ENCODE measurements at regions not wholly inside any gene's neighbourhood (a gene's known extent, or its start where the extent isn't known, plus 50 kb on each side); places are given as distances from the start of the nearest gene placed in this dataset.

- Histone ChIP-seq H4K20me1 (ENCODE audit: insufficient read depth, low read length) (no peaks in the 10 kb centered on the region), H2AFZ (ENCODE audit: low read length) (no peak overlapping the region), H3K4me3 (replicated peaks in 1 of 3; ENCODE audit: insufficient read depth in 1 of 3, low read depth in 2 of 3, low read length in 3 of 3) (no peak overlapping the region), H3K27me3 (ENCODE audit: control insufficient read depth in 1 of 2, insufficient read depth in 2 of 2, low read length in 2 of 2) (no peaks in the 10 kb centered on the region), H3K4me1 (ENCODE audit: insufficient read depth, low read length) (peaks cover 71% of the 10 kb centered on the region), H3K9me3 (ENCODE audit: low read length) (no peaks in the 10 kb centered on the region), H3K9ac (ENCODE audit: insufficient read depth, low read depth, low read length) (no peak overlapping the region), H3K36me3 (replicated peaks in 1 of 2; ENCODE audit: control insufficient read depth in 1 of 2, insufficient read depth in 2 of 2, low read length in 2 of 2) (no peaks in the 10 kb centered on the region), H3K27ac (ENCODE audit: extremely low read length, insufficient read depth, low read length) (no peak overlapping the region), H3K4me2 (ENCODE audit: low read depth, low read length) (no peak overlapping the region), H3K79me2 (ENCODE audit: insufficient read depth, low read length) (no peaks in the 10 kb centered on the region)
- ATAC-seq (no peak), DNase-seq (ENCODE audit: low spot score) (peak; percentile 34), FAIRE-seq (no peak)
- POLR2A ChIA-PET = no interaction called here
- TF ChIP-seq ZNF687 (CRISPR knock-in tag; IDR thresholded peaks at IDR 0.05) = peak; percentile 28; the same call in 1 of the 2 replicates
- 0 out of 2 replicates have a peak, but pooled peaks have one; percentile 13 for TF ChIP-seq ZFX (CRISPR knock-in tag; IDR thresholded peaks at IDR 0.05; ENCODE audit: low read depth)
- TF ChIP-seq ZNF773 (CRISPR knock-in tag; IDR thresholded peaks at IDR 0.05; ENCODE audit: borderline replicate concordance) = no peak
- TF ChIP-seq AKAP8 (CRISPR knock-in tag; IDR thresholded peaks at IDR 0.05) = no peak
- no peak for TF ChIP-seq CCDC6 (CRISPR knock-in tag; IDR thresholded peaks at IDR 0.05)
- TF ChIP-seq HNRNPL (IDR thresholded peaks at IDR 0.05; ENCODE audit: low read depth, low read length) = peak; percentile 81
- no peak for TF ChIP-seq HNF4G (IDR thresholded peaks at IDR 0.05; ENCODE audit: borderline replicate concordance, low read depth, low read length)
- no peak for TF ChIP-seq HNF4G (CRISPR knock-in tag; IDR thresholded peaks at IDR 0.05; ENCODE audit: borderline replicate concordance, low read depth)
- TF ChIP-seq TBX2 (CRISPR knock-in tag; IDR thresholded peaks at IDR 0.05; ENCODE audit: borderline replicate concordance) = 0 out of 2 replicates have a peak, but pooled peaks have one; percentile 38
- TF ChIP-seq MAFG (CRISPR knock-in tag; IDR thresholded peaks at IDR 0.05) = no peak
- CTCF ChIA-PET (ENCODE audit: low intra/inter-chr PET ratio, low total read pairs) = no interaction called here
- 44% methylated on average over 10 of the region's 14 CpGs for WGBS (ENCODE audit: low lambda C conversion rate)
- intact Hi-C loops (cut with micrococcal nuclease; ENCODE audit: unreplicated experiment) (no loop called here), in situ Hi-C loops (cut with HindIII; ENCODE audit: extremely low pct_ligation_motif_present, low pct_unique_long_range_greater_than_20kb) (no loop called here)
- no TSS peak for BruUV-seq (replicated peaks)
Measured at GRCh38 chr6:40960742-40961430, 78.1 kb downstream of the UNC5CL start.
